IMR-90 (cell line): ENCODE measurements at regions not wholly inside any gene's neighbourhood (a gene's known extent, or its start where the extent isn't known, plus 50 kb on each side); places are given as distances from the start of the nearest gene placed in this dataset.

Experiments
- ATAC-seq: fragments of 200-7000 bp; cut with Tn5 transposase; 2 replicates; pipeline ENCODE4 v1.9.1; 2020; ENCODE audit warnings: low read depth, mild to moderate bottlenecking, moderate library complexity
- BruUV-seq: library from RNA; stranded (reverse); fragments of 400-500 nt; replicated peaks from 2 replicates; lab custom pipeline; 2021; lab: Mats Ljungman, UMichigan
- CTCF ChIA-PET: fragments of 300-600 bp; formaldehyde crosslinking; extraction: SDS; loops from one replicate; lab custom pipeline; 2021; ENCODE audit warnings: antibody characterized with exemption; lab: Yijun Ruan, JAX
- POLR2A ChIA-PET: fragments of 300-600 bp; sonication (Branson Sonifier 250); formaldehyde crosslinking; loops from one replicate; lab custom pipeline; 2022; ENCODE audit warnings: antibody characterized with exemption; ENCODE audit not compliant: unreplicated experiment; lab: Charles Lee
- DNase-seq: peaks from one replicate; pipeline ENCODE4 v3.0.0; 2013
- H2AFZ ChIP-seq: replicated peaks from 2 replicates; pipeline ENCODE3; 2013; ENCODE audit warnings: low read length, mild to moderate bottlenecking; ENCODE audit not compliant: poor library complexity
- H2AK5ac ChIP-seq: 2 replicates; pipeline ENCODE4 v1.6.1; 2013; ENCODE audit warnings: low read depth, low read length, inconsistent platforms
- H2AK9ac ChIP-seq: replicated peaks from 2 replicates; pipeline ENCODE3; 2013; ENCODE audit warnings: mild to moderate bottlenecking, low read depth, low read length, moderate library complexity; ENCODE audit not compliant: poor library complexity
- H2BK120ac ChIP-seq: 2 replicates; pipeline ENCODE4 v1.6.1; 2013; ENCODE audit warnings: low read depth, low read length, inconsistent platforms
- H2BK15ac ChIP-seq: 3 replicates; pipeline ENCODE4 v1.6.1; 2013; ENCODE audit warnings: low read depth, low read length, inconsistent platforms
- H2BK20ac ChIP-seq: 2 replicates; pipeline ENCODE4 v1.6.1; 2013; ENCODE audit warnings: low read depth, mild to moderate bottlenecking, inconsistent platforms, low read length, moderate library complexity
- H2BK5ac ChIP-seq: 2 replicates; pipeline ENCODE4 v1.6.1; 2013; ENCODE audit warnings: mild to moderate bottlenecking, low read depth, low read length, inconsistent platforms; ENCODE audit not compliant: poor library complexity, severe bottlenecking
- H3K14ac ChIP-seq: replicated peaks from 2 replicates; pipeline ENCODE4 v1.6.1; 2013; ENCODE audit warnings: low read depth, low read length, inconsistent platforms
- H3K18ac ChIP-seq: 2 replicates; pipeline ENCODE4 v1.6.1; 2013; ENCODE audit warnings: low read depth, low read length, control low read depth
- H3K23ac ChIP-seq: 2 replicates; pipeline ENCODE4 v1.6.1; 2013; ENCODE audit warnings: low read depth, low read length, inconsistent platforms
- H3K27ac ChIP-seq: 2 replicates; pipeline ENCODE4 v1.5.1; 2013; ENCODE audit warnings: mild to moderate bottlenecking, control low read depth, low read length; ENCODE audit not compliant: insufficient read depth
- H3K27me3 ChIP-seq: 2 replicates; pipeline ENCODE4 v1.6.1; 2013; ENCODE audit warnings: low read length; ENCODE audit not compliant: control insufficient read depth, insufficient read depth
- H3K36me3 ChIP-seq: 2 replicates; pipeline ENCODE4 v1.6.1; 2013; ENCODE audit warnings: low read length, mixed read lengths; ENCODE audit not compliant: control insufficient read depth, insufficient read depth
- H3K4ac ChIP-seq: 2 replicates; pipeline ENCODE4 v1.6.1; 2013; ENCODE audit warnings: low read depth, low read length, inconsistent platforms
- H3K4me1 ChIP-seq: 2 replicates; pipeline ENCODE4 v1.6.1; 2013; ENCODE audit warnings: low read length, mixed read lengths; ENCODE audit not compliant: control insufficient read depth, insufficient read depth
- H3K4me2 ChIP-seq: 2 replicates; pipeline ENCODE4 v1.6.1; 2013; ENCODE audit warnings: low read depth, mild to moderate bottlenecking, control low read depth, low read length, moderate library complexity
- H3K4me3 ChIP-seq: 2 replicates; pipeline ENCODE4 v1.5.1; 2013; ENCODE audit warnings: low read depth, mild to moderate bottlenecking, control low read depth, low read length, moderate library complexity; ENCODE audit not compliant: insufficient read depth
- H3K56ac ChIP-seq: 2 replicates; pipeline ENCODE4 v1.6.1; 2013; ENCODE audit warnings: low read length, inconsistent platforms; ENCODE audit not compliant: insufficient read depth; ENCODE audit errors: extremely low read depth
- H3K79me1 ChIP-seq, 2 experiments: 2 replicates each; pipeline ENCODE4 v1.6.1; 2013; ENCODE audit warnings: low read length in 2 of 2, inconsistent platforms in 1 of 2, low read depth in 1 of 2
- H3K9ac ChIP-seq: 2 replicates; pipeline ENCODE4 v1.6.1; 2013; ENCODE audit warnings: low read depth, low read length, control low read depth
- H3K9me1 ChIP-seq: 2 replicates; pipeline ENCODE4 v1.6.1; 2013; ENCODE audit warnings: low read length, inconsistent platforms; ENCODE audit not compliant: insufficient read depth
- H3K9me3 ChIP-seq: 2 replicates; pipeline ENCODE4 v1.6.1; 2013; ENCODE audit warnings: low read length; ENCODE audit not compliant: control insufficient read depth, insufficient read depth
- H4K20me1 ChIP-seq: 2 replicates; pipeline ENCODE4 v1.6.1; 2013; ENCODE audit warnings: low read length, inconsistent platforms; ENCODE audit not compliant: insufficient read depth
- H4K5ac ChIP-seq: 2 replicates; pipeline ENCODE4 v1.6.1; 2013; ENCODE audit warnings: mild to moderate bottlenecking, low read depth, low read length, control low read depth
- H4K8ac ChIP-seq, 2 experiments: 2 replicates each; pipeline ENCODE4 v1.6.1; 2013; ENCODE audit warnings: low read depth in 2 of 2, low read length in 2 of 2, control low read depth in 1 of 2, inconsistent platforms in 1 of 2
- H4K91ac ChIP-seq: 2 replicates; pipeline ENCODE4 v1.6.1; 2013; ENCODE audit warnings: low read depth, low read length, inconsistent platforms; ENCODE audit not compliant: insufficient read depth
- CEBPB ChIP-seq: IDR thresholded peaks from 2 replicates; pipeline ENCODE4 v1.6.1; 2012; ENCODE audit warnings: low read depth, low read length, improper control_type of control experiment
- MAFK ChIP-seq: IDR thresholded peaks from 2 replicates; pipeline ENCODE4 v1.6.1; 2012; ENCODE audit warnings: low read depth, low read length, improper control_type of control experiment
- MAZ ChIP-seq: IDR thresholded peaks from 2 replicates; pipeline ENCODE4 v1.6.1; 2012; ENCODE audit warnings: low read depth, mild to moderate bottlenecking, low read length, improper control_type of control experiment, moderate library complexity, borderline replicate concordance
- MXI1 ChIP-seq: IDR thresholded peaks from 2 replicates; pipeline ENCODE4 v1.6.1; 2012; ENCODE audit warnings: low read depth, mild to moderate bottlenecking, low read length, moderate library complexity, borderline replicate concordance
- POLR2A ChIP-seq: IDR thresholded peaks from 2 replicates; pipeline ENCODE4 v1.6.1; 2012; ENCODE audit warnings: mild to moderate bottlenecking, low read depth, low read length
- RAD21 ChIP-seq: IDR thresholded peaks from 2 replicates; pipeline ENCODE4 v1.6.1; 2012; ENCODE audit warnings: low read length, improper control_type of control experiment
- RCOR1 ChIP-seq: IDR thresholded peaks from 2 replicates; pipeline ENCODE4 v1.6.1; 2012; ENCODE audit warnings: mild to moderate bottlenecking, low read length, improper control_type of control experiment; ENCODE audit not compliant: insufficient replicate concordance
- RFX5 ChIP-seq: IDR thresholded peaks from 2 replicates; pipeline ENCODE4 v1.8.0; 2012; ENCODE audit warnings: low read depth, mild to moderate bottlenecking, low read length, moderate library complexity
- SMC3 ChIP-seq: fragments of 150-350 bp; IDR thresholded peaks from 2 replicates; pipeline ENCODE4 v1.6.1; 2016; ENCODE audit warnings: low read depth, mild to moderate bottlenecking, antibody characterized with exemption, low read length, moderate library complexity
- USF2 ChIP-seq: fragments of 150-350 bp; IDR thresholded peaks from 2 replicates; pipeline ENCODE4 v1.6.1; 2017; ENCODE audit warnings: mild to moderate bottlenecking, antibody characterized with exemption, low read length, low read depth
- WGBS, 2 experiments: methylation state at CpG; one replicate each; pipeline versions ENCODE4 v1.1.5 to v1.1.7; 2013; ENCODE audit warnings: missing lambda C conversion rate in 2 of 2; ENCODE audit not compliant: insufficient read length in 1 of 2; ENCODE audit errors: extremely low coverage in 2 of 2; 5-methylcytosine and 5-hydroxymethylcytosine counted together
- dilution Hi-C: fragments of 300-500 bp; cut with HindIII; formaldehyde crosslinking; loops from one replicate; pipeline ENCODE4 v1.14.3; 2018; ENCODE audit warnings: low sequenced_read_pairs; ENCODE audit not compliant: unreplicated experiment
- in situ Hi-C: fragments of 300-500 bp; cut with MboI; formaldehyde crosslinking; loops from 3 replicates; pipeline ENCODE4 v1.14.3; 2019; ENCODE audit warnings: low sequenced_read_pairs, inconsistent platforms, mixed read lengths
- intact Hi-C: fragments of 100-400 bp; cut with micrococcal nuclease; formaldehyde crosslinking; loops from 2 replicates; pipeline ENCODE4 v1.10.0; 2022

DNA sequence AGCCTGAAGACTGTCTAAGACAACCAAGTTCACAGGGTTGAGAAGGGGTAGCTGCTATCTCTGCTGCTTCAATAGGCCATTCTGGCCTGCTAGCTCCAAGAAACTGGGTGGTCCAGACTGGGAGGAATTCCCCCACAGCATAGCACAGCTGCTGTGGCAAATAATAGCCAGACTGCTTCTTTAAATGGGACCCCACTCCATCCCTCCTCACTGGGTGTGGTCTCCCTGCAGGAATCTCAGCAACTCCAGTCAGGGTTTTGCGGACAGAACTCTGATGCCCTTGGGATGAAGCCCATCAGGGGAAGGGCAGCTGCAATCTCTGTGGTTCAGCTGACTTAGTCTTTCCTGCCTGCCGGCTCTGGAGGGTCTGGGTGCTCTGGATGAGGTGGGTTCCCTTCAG is 1018.6 kb upstream of the DIAPH2 start:
- H2BK15ac ChIP-seq = no peak overlapping the region
- peaks cover 5% of the 10 kb centered on the region; the same call in 1 of the 2 replicates for H3K9me3 ChIP-seq
- no peak overlapping the region for H3K18ac ChIP-seq
- H3K36me3 ChIP-seq = no peaks in the 10 kb centered on the region
- no peak overlapping the region for H4K5ac ChIP-seq
- WGBS, 2 experiments = no CpG with 5 or more reads among the region's 2 CpGs
- ATAC-seq (no peak), DNase-seq (no peak)
- no TSS peak for BruUV-seq
- H3K4me1 ChIP-seq = no peaks in the 10 kb centered on the region
- no peak overlapping the region for H3K4me2 ChIP-seq
- ChIA-PET CTCF (no interaction called here), POLR2A (no interaction called here)
- H4K8ac ChIP-seq = no peak overlapping the region
- H3K27me3 ChIP-seq = no peaks in the 10 kb centered on the region
- H3K79me1 ChIP-seq = no peaks in the 10 kb centered on the region
- in situ Hi-C loops = no loop called here
- no peak overlapping the region for H2AFZ ChIP-seq
- H3K9ac ChIP-seq = no peak overlapping the region
- TF ChIP-seq POLR2A (no peak), MAFK (no peak), CEBPB (no peak), MXI1 (no peak), SMC3 (no peak), RFX5 (no peak), RAD21 (no peak), RCOR1 (no peak), USF2 (no peak), MAZ (no peak)
- H2AK9ac ChIP-seq = no peak overlapping the region
- H4K20me1 ChIP-seq = no peaks in the 10 kb centered on the region
- H3K9me1 ChIP-seq = no peaks in the 10 kb centered on the region
- dilution Hi-C loops = no loop called here
- intact Hi-C loops = no loop called here
- no peak overlapping the region for H4K91ac ChIP-seq
- no peak overlapping the region for H3K14ac ChIP-seq
- no peak overlapping the region for H3K27ac ChIP-seq
- H3K23ac ChIP-seq = no peak overlapping the region
- H2AK5ac ChIP-seq = no peak overlapping the region
- H2BK120ac ChIP-seq = no peak overlapping the region
- H2BK5ac ChIP-seq = no peak overlapping the region
- no peak overlapping the region for H3K4me3 ChIP-seq
- H2BK20ac ChIP-seq = no peak overlapping the region
- H3K4ac ChIP-seq = no peak overlapping the region
- H3K56ac ChIP-seq = no peak overlapping the region
